ENCODE measurements at regions not wholly inside any gene's neighbourhood (a gene's known extent, or its start where the extent isn't known, plus 50 kb on each side); places are given as distances from the start of the nearest gene placed in this dataset.

DNA sequence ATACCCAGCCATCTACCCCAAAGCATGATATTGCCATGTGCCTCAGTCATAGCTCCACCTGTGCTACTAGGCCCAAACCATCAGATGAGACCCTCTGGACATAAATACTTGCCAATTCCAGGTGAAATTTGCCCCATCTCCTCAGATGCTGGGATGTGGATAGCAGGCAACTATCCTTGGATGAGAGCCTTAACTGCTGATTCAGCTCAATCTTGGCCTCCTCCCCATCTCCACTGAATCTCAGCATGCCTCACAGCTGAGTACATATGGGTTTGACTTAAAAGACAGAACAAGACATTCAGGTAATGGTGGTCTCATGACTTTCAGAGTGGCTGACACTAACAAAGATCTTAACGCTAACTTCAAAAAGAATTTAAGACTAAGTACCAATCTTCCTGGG is 50.8 kb upstream of the KLHL13 start:
- no peak for DNase-seq

DNA sequence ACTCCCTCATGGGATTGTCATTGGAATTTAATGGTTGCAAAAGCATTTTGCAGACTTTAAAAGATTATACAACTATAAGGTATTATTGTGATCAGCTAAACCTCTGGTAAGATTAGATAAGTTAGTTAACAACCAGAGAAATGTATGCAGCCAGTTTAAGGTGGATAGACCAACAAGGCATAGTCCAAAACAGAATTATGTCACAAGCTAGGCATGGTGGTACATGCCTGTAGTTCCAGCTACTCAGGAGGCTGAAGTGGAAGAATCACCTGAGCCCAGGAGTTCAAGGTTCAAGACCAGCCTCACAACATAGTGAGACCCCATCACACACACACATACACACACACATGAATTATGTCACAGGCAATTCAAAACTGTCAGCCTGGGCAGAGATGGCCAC is 54.7 kb upstream of the KLHL13 start:
- no peak for DNase-seq

DNA sequence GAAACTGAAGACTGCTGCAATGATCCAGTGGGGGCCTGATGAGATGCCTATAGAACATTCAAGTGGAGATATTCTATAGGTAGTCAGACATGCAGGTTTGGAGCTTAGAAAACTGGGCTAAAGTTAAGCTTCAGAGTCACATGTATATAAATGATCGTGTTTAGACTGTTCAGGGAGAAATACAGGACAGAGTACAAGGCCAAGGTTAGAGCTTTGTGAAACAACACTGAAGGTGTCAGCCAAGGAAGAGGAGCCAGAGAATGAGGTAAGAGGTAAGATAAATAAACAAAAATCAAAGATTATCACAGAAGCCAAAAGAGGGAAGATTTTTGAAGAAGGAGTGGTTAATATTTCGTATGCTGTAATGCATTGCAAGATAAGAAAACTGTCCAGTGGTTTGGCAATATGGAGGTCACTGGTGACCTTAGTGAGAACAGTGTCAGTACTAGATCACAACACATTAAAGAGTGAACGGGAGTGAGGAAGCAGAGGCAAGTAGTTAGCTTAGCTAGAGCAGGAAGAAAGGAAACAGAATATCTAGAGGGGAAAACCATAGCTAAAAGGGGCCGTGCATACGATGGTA is 58.0 kb upstream of the KLHL13 start:
- DNase-seq = no peak

- DNase-seq = no peak
These were observed 61.1 kb upstream of the KLHL13 start for GRCh38 chrX:118177708-118178107.

DNA sequence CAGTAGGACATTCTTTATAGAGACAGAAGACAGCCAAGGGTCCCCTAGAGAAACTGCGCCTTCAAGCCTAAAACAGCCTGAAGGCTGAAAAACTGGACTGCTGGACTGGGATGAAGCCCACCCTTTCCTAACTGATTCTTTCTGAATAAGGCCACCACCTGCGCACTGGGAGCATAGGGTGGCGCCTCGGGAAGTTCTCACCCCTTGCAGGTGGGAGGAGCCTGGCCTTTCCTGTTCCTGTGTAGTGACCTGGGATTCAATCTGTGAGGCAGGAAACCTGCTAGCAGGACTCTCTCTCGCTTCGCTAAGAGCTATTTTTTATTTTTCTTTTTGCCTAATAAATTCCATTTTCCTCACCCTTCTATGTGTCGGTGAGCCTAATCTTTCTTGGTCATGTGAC is 61.8 kb upstream of the KLHL13 start:
- DNase-seq = no peak

GRCh38 chrX:118179161-118179560 is 62.6 kb upstream of the KLHL13 start:
- DNase-seq = no peak

DNA sequence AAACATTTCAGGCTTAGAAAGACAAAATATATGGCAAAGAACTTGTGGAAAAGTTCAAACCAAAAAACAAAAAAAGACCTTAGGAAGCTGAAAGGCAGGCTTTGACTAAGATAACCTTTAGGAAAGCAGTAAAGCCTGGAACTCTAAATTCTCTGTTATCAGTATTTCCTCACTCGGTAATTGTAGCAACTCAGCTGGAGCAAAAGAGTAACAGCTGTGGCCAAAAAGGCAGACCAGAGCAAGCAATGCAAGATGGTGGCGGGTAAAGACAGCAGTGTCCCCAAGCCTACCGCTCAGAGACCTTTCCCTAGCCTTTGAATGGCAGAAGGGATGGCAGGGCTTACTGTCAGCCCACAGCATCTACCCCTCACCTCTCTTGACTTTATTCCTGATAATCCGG is 63.1 kb upstream of the KLHL13 start:
- no peak for DNase-seq

GRCh38 chrX:118181030-118181429 is 64.4 kb upstream of the KLHL13 start:
- no peak for DNase-seq

DNA sequence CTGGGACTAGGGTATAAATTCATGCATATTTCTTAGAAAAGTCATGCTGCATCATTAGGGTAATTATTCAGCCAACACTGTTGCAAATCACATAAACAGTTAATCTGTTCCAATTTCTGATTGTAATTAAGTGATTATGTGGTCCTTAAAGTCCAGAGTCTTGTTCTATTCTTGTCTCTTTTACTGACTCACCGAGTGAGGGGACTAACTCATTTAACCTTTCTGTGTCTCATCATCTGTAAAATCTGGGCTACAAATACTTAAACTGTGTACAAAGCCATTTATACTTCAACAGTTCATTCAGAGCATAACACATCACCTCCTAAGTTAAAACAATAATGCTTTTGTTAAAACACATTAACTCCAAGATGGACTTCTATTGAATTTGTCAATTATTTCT is 65.4 kb upstream of the KLHL13 start:
- no peak for DNase-seq

DNA sequence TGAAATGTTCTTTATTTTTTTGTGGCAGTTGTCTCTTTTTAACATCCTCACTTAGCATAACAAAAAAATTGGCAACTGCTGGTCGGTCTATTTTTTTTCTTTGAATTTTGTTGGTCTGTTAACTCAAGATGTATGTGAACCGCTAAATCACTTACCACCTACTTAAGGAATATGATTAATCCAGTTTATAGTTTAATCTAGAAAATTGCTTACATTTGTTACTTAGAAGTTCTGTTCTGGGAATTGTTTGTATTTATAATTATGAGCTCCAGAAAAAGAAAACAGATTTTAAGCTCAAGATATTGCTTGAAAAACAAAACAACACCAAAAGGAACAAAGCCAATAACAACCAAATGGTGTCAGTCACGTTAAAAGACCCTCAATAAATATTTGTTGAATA is 66.1 kb upstream of the KLHL13 start:
- DNase-seq = no peak

DNA sequence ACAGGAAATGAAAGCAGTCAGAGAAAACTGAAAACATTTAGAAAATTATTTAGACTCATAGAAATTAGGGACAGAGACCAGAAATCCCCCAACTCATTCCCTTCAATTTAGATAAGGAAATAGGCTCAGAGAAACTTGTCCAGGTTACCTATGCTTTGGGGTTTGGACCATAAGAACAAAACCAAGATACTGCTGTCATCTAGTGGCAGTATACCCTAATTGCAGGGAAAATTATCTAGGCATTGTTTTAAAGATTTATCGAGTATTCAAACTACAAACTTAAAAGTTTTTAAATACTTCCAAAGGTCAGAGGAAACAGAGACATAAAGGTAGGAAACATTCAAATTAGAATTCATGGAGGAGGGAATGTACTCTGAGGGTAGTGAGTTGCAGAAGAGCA is 67.0 kb upstream of the KLHL13 start:
- DNase-seq = no peak

DNA sequence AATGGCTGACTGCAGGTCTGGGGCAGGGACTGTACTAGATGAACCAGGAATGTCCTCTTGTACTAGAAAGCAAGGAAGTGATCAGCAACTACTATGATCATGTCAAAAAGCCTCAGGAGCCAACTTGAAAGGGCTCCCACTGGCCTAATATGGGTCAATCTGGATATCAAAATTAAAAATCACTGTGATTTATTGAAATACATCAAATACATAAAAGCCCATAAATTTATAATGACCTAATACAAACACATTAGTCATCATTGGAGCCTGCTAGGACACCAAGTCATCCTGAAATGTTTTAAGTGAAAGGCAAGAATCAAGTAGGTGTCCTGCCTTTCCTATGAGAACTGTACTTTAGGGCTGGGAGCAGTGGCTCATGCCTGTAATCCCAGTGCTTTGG is 70.5 kb upstream of the KLHL13 start:
- no peak for DNase-seq

GRCh38 chrX:118189000-118189399 is 72.4 kb upstream of the KLHL13 start:
- DNase-seq = no peak

- DNase-seq = no peak
These were observed 73.0 kb upstream of the KLHL13 start for GRCh38 chrX:118189628-118190027.

- DNase-seq = no peak
These were observed 81.1 kb upstream of the KLHL13 start for GRCh38 chrX:118197730-118198129.

GRCh38 chrX:118198577-118198976 is 82.0 kb upstream of the KLHL13 start:
- DNase-seq = no peak

- no peak for DNase-seq
These were observed 83.4 kb upstream of the KLHL13 start for GRCh38 chrX:118199997-118200396.

DNA sequence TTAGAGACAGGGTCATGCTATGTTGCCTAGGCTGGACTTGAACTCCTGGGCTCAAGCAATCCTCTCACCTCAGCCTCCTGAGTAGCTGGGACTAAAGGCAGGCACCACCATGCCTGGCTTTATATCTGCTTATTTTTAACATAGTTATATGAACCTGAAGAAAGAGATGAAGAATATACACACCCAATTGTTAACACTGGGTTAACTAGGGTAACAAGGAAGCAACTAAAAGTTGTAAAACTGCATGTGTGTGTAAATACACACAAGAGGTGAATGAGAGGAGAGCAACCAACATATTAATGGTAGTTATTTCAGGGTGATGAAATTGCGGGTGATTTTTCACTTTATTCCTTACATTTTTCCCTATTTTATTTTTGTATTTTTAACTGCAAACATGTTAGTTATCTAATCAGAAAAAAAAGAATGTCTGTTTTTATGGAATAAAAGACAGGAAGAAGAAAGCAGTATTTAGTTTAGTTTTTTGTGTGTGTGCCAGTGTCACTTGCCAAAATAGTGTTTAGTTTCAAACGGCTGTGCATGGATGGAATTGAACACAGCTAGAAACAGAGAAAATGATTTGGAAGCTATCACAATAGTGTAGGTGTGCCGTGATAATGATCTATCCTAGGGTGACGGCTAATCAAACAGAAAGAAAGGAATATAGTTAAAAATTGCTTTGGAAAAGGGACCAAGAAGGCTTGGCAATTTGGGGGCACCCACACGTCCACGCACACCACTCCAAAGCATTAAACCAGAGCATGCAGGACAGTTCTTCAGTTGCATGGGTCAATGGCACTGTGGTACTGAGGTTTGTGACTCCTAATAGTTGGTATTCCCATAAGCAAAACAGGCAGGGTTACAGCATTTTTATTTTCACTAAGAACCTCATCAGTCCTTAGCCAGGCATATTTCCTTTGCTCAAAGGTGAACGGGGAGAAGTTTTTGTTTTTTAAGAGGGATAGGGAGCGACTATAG is 89.1 kb upstream of the KLHL13 start:
- DNase-seq = no peak

DNA sequence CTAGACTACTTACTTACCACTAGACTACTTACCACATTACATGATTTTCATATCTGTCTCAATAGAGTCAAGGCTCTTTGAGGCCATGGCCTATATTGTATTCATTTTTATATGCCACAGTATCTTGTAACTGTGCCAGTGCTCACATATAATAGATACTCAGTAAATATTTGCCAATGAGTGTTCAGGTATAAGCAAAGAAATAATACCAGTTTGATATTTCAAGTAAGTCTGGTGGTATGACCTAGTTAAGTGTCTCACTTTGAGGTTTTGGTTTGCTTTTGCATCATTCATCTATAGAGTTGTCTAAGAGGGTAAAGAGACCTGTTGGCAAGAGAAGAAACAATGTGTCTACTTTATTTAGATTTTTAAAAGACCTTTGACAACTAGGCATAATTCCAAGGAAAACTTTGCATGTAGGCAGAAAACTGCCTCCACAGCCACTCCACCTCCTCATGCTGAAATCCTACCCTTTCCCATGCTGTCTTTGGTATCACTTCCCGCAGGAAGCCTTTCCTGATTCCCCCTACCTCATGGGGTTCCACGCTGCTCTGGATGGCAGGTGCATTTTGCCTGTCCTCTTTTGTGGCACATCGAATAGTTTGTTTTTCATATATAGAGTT is 91.3 kb upstream of the KLHL13 start:
- DNase-seq = no peak

DNA sequence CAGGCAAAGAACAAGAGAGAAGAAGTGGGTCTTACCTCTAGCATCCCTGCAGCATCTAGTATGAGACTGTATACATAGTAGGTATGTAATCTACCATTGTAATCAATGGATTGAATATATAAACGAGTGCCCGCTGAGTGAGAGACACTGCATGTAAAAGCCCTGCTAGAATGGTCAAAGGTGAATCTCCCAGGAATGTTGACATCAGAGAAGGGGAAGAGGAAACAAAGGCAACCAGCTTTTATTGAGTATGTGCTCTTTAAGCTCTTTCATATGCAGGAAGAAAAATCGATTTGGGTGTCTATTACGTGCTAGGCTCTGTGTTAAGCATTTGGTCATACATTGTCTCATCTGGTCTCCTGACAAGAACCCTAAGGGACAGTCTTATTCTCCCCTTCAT is 91.9 kb upstream of the KLHL13 start:
- no peak for DNase-seq

- DNase-seq = no peak
These were observed 95.5 kb upstream of the KLHL13 start for GRCh38 chrX:118211891-118212816.

- DNase-seq = no peak
These were observed 96.2 kb upstream of the KLHL13 start for GRCh38 chrX:118212817-118213183.

GRCh38 chrX:118215346-118215745 is 98.7 kb upstream of the KLHL13 start:
- DNase-seq = no peak

Data from activated T-cell treated with anti-CD3 and anti-CD28 coated beads for 4 hours (primary cell).